Panc1 (cell line): ENCODE measurements at regions not wholly inside any gene's neighbourhood (a gene's known extent, or its start where the extent isn't known, plus 50 kb on each side); places are given as distances from the start of the nearest gene placed in this dataset.

Experiments used
- CTCF ChIP-seq: fragments of 450-650 bp; IDR thresholded peaks from 2 replicates; pipeline ENCODE4 v1.5.1; 2017; ENCODE audit warnings: mild to moderate bottlenecking
- POLR2AphosphoS5 ChIP-seq: IDR thresholded peaks from 2 replicates; pipeline ENCODE4 v1.6.1; 2012; ENCODE audit warnings: mild to moderate bottlenecking, low read depth, low read length, moderate library complexity
- SIN3A ChIP-seq: IDR thresholded peaks from 2 replicates; pipeline ENCODE4 v1.6.1; 2012; ENCODE audit warnings: low read depth, mild to moderate bottlenecking, low read length, moderate library complexity, borderline replicate concordance; ENCODE audit not compliant: insufficient read depth
- TCF7L2 ChIP-seq: IDR thresholded peaks from 2 replicates; pipeline ENCODE4 v1.6.1; 2011; ENCODE audit warnings: mild to moderate bottlenecking, low read depth, low read length, inconsistent platforms
- TF ChIP-seq, protein P1 (sequence below), 2 experiments: IDR thresholded peaks; 2 replicates each; pipeline ENCODE4 v1.6.1; 2011 to 2012; ENCODE audit warnings: low read depth in 2 of 2, control low read depth in 1 of 2, low read length in 1 of 2, mild to moderate bottlenecking in 1 of 2, moderate library complexity in 1 of 2; ENCODE audit not compliant: insufficient read depth in 1 of 2

DNA sequence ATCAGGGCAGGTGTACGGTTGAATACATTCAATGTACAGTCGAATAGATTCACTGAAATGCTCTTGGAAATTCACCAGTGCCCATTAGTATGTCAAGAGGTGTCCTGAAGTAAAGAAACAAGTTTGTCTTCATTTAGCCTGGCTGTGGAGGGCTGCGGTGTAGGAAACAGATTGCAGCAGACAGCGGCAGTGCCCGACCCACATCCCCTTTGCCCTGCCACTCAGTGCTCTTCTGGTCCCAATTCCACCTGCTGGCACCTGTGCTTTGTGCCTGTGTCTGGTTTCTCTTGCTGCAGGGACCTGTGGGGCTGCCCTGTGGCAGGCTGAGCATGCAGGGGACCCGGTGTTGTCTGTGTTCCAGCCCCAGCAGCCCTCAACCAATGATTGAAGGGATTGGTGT lies 183.7 kb downstream of the RPS24 start:
- TF ChIP-seq CTCF (no peak), POLR2AphosphoS5 (no peak), SIN3A (no peak), TCF7L2 (no peak)
- TF ChIP-seq, protein P1, sequence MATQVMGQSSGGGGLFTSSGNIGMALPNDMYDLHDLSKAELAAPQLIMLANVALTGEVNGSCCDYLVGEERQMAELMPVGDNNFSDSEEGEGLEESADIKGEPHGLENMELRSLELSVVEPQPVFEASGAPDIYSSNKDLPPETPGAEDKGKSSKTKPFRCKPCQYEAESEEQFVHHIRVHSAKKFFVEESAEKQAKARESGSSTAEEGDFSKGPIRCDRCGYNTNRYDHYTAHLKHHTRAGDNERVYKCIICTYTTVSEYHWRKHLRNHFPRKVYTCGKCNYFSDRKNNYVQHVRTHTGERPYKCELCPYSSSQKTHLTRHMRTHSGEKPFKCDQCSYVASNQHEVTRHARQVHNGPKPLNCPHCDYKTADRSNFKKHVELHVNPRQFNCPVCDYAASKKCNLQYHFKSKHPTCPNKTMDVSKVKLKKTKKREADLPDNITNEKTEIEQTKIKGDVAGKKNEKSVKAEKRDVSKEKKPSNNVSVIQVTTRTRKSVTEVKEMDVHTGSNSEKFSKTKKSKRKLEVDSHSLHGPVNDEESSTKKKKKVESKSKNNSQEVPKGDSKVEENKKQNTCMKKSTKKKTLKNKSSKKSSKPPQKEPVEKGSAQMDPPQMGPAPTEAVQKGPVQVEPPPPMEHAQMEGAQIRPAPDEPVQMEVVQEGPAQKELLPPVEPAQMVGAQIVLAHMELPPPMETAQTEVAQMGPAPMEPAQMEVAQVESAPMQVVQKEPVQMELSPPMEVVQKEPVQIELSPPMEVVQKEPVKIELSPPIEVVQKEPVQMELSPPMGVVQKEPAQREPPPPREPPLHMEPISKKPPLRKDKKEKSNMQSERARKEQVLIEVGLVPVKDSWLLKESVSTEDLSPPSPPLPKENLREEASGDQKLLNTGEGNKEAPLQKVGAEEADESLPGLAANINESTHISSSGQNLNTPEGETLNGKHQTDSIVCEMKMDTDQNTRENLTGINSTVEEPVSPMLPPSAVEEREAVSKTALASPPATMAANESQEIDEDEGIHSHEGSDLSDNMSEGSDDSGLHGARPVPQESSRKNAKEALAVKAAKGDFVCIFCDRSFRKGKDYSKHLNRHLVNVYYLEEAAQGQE (IDR thresholded peaks at IDR 0.05; ENCODE audit: insufficient read depth in 1 of 2, low read depth in 2 of 2, low read length in 1 of 2): no peak
